Colon (tissue), 2 donors: ENCODE measurements at regions not wholly inside any gene's neighbourhood (a gene's known extent, or its start where the extent isn't known, plus 50 kb on each side); places are given as distances from the start of the nearest gene placed in this dataset.

ENCODE experiments used
- FAIRE-seq: peaks from 2 replicates; lab custom pipeline; 2012; peaks lifted over from hg19 to GRCh38; lab: Jason Lieb, UNC
- donor health status: control.
- donor health status: control.

DNA sequence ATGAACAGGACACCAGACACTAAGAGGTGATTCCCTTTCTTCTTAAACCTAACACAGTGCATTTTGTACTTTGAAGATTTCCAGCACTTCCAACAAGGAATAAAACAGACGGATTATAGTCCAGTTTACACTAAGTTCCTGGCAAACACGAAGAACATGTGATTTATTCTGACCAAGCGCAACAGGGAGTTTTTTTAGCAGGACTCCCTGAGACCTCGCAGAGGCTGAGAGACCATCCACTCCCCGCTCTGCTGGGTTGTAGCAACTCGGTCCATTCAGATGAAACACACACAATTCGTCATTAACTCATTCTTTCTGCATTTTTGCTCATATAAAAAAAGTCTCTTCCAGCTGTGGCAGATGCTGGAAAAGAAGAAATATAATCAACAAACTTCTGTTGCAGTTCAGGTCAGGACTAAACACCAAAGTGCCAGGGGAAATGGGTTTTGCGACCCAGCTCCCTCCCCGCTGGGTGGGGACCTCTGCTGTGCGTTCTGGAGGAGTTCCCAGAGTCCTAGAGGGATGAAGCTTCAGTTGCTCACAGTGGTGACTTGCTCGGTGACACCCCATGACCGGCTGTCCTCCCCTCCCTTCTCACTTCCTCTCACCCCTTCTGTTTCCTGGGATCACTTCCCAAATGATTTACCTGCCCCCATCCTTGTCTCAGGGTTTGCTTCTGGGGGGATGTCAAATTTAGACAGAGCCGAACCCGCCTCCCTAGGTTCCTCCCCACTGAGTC is 52.5 kb downstream of the KCNF1 start:
- no peak for FAIRE-seq

DNA sequence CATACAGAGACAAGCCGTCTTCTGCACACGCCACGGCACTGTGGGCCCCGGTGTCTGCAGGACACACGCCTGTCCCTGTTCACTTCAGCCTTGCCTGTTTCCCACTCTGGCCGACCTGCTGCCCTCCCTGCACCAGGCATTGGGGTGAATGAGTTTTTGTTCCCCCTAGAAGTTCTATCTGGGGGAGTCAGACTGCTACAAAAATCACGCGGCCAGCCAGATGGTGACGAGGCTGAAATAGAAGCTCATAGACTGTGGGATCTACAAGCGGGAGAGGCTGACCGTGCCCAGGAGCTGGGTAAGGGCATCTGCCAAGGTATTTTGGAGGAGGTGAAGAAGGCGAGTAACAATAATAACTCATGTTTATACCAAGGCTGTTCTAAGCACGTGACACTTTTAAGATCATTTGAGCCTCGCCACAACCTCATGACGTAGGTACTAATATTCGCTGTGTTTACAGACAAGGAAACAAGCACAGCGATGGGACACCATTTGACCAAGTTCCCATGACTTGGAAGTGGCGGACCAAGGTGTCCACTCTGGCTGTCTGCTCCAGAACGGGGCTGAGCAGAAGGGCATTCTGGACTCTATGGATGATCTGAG is 53.6 kb downstream of the KCNF1 start:
- no peak for FAIRE-seq

DNA sequence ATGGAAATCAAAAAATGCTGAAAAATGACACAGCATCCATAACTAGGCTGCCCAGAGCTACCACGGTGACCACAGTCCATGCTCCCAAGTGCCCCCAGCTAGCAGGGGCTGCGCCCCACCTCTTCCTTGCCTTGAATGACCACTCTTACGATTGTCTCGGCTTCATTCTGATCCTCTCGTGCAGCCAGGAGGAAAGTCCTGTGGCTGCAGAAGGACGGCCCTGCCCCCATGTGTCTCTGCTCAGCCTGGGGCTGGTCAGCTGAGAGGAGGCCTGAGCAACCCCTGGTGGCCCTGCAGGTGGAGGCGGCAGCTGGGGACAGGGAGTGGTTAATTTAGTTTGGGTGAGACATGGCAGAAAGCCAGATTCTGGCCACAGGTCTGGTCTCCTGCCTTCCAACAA is 54.3 kb downstream of the KCNF1 start:
- FAIRE-seq: no peak

DNA sequence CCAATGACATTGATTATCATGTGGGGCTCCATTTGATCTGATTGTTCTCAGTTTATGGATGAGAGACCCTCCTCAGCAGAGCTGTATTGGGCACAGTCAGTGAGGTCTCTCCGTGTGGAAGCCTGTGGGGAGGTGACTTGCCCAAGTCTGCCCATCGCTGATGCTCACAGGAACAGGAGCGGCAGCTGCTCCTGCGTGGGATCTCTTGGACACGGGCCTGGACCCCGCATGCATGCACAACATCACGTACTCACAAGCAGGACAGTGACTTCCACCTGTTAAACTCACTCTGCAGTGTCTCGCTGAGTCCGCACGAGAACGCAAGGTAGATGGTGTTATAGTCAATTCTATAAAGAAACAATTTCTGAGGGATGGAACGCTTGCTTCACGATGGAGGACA is 55.0 kb downstream of the KCNF1 start:
- FAIRE-seq: no peak

DNA sequence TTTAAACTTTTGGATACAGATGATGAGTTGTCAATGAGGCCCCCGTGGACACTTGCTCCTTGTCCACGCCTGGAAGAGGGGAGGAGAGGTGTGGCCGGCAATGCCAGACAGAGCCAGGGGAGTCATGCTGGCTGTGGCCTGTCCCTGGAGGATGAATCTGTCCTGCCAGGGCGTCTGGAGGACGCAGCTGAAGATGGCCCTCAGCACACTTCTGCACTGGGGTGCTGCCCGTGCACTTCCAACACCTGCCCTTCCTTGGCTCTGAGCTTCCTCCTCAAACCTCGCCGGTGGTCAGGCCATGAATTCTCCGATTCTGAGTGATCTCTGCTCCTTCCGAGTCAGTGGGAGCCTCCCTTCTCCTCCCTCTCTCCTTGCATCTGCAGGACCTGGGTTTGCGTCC is 56.4 kb downstream of the KCNF1 start:
- FAIRE-seq: no peak

DNA sequence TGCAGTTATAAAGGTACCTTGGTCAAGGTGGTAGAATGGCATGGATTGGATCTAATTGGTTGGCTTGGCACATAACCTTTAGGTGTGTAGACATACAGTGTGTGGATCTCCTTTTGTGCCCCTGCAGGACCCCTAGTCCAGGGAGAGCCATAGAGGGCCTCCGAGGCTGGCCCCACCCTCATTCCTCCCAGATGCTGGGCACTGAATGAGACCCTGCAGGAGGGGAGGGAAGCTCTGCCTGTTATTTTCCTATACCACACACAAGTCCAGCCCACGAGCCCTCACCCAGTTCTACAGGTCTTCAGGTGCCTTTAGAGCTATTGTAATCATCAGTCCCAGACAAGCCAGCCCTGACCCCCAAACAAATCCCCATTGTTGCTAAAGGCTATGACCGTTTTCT is 58.9 kb downstream of the KCNF1 start:
- no peak for FAIRE-seq

DNA sequence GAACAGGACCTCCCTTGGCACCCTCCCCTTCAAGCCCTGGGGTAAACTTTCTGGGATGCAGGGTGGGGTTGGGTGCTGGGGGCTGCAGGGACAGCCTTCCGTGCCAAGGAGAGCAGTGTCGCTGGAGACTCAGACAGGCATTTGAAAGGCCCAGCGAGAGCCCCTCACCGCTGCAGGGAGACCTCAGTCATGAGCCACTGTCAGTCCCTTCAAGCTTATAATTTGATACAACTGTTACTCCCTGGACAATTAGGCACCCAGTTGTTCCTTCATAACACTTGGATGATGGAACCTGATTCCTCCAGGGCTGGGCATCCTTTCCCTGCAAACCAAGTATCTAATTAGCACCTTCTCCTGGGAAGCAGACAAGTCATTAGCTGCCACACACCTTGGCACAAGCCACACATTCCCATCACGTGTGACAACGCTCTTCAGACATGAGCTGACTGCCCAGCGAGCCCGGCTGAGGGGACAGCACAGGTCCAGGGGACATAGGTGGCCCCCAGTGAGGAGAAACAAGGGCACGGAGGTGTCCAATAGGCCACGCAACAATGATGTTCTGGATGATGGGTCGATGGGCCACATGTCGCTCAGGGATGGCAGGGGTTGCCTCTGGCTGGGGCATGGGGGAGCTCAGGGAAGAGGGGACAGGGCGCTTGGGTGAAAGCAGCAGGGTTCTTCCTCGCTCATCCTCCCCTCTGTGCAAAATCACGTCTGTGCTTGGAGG is 59.6 kb downstream of the KCNF1 start:
- FAIRE-seq: no peak

DNA sequence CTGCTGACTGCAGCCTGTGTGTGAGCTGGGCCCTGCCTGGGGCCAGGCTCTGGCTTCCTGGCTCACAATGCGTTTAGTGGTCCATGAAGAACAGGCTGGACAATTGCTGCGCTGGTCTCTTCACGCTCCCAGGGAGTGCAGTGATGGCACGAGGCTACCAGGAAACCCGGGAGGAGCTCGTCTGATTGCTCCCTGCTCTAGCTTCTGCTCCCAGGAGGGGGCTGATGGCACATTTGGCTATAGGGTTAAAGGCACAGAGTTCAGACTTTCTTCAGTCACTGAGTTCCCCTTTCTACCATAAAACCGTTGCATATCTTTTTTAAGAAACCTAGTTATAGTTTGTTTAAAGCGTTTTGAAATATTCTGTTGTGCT is 60.1 kb downstream of the KCNF1 start:
- FAIRE-seq: no peak

DNA sequence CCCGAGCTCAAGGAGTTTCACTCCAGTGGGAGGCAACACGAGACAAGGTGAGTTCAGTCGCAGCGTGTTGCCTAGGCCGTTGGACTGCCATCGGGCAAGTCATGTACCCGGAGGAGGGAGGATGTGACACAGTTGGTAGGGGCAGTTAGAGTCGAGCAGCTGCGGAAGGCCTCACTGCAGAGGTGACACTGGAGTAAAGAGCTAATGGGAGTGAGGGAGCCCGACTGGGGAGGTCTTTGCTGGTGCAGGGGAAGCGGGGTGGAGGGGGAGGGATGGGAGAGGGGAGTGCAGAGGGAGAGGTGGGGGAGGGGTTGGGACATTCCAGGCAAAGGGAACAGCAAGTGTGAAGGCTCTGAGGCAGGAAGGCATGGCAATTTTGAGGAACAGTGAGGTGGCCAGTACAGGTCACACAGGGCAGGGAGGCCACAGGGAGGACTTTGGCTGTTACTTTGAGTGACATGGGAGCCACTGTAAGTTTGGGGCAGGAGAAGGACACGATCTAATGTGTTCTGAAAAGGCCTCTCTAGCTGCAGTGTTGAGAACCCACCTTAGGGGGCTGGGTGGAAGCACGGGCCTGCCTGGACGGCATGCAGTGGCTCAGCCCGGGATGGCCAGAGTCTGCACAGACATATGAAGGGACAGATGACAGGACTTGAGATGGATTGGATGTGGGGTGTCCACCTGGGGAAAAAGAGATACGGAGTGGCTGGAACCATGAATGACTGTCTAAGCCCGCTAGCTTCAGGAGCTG is 61.1 kb downstream of the KCNF1 start:
- FAIRE-seq: no peak

DNA sequence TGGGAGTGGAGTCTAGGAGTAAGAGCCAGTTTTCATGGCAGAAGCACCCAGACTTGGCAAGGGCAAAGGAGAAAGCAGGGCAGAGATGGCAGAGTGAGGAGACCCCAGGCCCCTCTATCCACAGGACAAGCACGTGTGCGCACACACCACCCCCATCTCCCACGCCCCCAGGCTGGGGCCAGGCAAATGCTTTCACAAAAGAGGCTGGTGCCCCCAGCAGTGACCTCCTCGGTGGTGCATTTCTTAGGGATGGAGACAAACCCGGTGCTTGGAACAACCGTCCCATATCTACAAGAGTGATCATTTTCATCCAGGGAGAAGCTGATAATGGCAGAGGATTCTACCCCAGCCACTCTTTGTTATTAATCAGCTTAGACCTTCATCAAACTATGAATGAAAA is 62.0 kb downstream of the KCNF1 start:
- no peak for FAIRE-seq

DNA sequence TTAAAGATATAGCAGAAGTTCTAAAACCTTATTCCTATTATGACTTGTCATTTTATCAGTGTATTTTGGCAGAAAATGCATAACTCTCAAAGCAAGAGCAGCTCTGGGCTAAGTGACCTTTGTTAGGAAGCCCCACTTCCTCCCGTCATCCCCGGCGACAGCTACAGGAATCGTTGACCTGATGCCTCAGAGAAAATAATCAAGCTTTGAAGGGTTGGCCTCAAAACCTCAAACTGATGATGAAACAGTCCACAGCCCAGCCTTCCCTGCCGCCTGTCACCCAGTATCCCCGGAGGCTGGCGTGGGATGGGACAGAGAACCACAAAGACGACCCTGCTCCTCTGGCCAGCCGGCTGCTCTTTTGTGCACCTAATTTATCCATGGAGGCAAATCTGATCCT is 65.3 kb downstream of the KCNF1 start:
- no peak for FAIRE-seq

DNA sequence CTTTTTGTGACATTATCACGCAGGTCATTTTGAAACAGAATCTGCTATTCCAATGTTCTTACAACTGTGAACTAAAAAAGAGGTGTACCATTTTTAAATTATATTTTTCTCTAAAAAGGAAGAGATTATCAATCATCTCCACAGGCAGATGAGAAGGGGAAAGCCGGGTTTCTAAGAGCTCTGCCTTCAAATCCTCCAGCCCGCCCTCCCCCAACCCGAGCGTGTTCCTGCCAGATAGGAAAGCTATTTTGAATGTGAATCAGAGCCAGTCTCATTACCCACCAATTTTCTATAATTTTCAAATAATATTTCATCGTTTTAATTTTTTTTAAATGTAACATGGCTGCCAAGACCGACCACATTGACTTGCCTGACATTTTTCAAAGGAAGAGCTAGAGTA is 65.9 kb downstream of the KCNF1 start:
- no peak for FAIRE-seq

DNA sequence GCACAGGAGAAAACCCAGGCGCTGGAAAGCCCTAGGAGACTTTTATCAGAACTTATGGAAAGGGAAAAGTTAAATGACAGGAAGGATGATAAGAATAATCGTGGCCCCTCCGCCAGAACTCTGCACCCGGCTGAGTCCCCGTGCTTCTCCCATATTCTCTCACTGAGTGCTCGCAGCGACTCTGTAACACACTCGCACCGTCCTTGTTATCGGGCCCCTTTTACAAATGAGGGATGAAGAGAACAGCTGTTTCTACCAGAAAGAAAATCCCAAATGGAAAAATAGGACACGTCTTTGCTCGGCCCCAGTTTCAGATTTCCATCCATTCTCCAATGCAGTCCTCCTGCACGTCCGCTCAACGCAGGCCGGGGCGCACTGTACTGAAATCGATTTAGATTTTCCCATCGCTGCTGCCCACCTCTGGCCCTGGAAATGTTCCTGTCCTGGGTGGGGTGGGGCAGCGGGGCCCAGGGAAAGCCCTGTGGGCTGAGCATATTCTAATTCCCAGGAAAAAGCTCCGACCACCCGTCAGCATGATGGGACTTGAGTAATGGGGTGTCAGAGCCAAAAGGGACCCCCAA is 66.4 kb downstream of the KCNF1 start:
- no peak for FAIRE-seq

DNA sequence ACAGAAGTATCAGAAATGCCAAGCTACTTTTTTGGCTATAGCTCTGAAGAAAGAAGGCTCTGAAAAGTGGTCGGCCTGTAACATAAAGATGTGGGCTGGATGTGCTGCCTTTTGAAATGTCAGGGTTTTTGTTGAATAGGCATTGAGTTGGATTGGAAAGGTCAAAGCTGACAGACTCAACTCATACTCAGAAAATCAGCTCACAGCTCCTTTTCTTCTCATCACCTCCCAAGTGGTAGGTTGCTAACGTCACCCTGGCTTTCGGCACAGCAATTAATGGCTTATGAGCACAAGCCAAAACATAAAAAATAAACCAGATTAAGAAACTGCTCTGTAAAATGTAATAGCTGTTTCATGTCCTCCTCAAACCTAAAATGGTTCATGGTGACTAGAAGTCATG is 68.3 kb downstream of the KCNF1 start:
- no peak for FAIRE-seq

DNA sequence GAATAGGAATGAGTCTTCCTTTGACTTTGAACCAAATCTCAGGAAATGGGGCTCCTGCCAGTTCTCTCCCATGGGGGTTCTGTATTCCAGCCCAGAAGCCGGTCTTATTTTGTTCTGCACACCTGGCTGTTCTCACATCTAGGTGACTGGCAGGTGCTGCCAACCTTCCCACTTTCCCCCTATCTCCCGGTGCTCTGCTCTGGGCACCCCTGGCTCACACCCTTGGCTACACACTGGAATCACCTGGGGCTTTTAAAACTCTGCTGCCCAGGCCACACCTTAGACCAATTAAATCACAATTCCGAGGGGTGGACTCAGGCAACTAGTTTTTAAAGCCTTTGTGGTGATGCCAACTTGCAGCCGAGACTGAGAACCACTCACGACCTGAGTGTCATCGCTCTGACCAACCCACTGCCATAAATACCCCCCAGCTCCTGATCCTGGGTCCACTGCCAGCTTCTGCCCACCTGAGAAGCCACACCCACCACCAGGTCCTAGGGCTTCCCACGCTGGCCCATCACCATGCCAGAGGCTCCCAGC is 69.2 kb downstream of the KCNF1 start:
- no peak for FAIRE-seq

DNA sequence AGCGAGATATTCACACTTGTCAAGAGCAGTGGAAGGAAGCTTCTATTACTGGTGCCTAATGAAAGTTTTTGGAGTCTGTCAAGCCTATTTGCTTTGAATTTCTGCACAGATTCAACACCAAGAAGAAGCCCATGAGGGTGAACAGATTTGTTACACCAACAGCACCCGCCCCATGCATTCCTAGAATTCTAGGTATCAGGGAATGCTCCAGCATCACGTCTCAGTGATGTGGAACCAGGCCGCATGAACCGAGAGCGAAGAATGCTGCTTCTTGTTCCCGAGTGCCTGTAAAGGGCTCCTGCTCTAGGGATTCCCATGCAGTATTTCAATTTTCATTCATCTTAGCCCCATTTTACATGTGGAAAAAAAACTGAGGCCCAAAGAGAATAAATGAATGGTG is 69.7 kb downstream of the KCNF1 start:
- no peak for FAIRE-seq

DNA sequence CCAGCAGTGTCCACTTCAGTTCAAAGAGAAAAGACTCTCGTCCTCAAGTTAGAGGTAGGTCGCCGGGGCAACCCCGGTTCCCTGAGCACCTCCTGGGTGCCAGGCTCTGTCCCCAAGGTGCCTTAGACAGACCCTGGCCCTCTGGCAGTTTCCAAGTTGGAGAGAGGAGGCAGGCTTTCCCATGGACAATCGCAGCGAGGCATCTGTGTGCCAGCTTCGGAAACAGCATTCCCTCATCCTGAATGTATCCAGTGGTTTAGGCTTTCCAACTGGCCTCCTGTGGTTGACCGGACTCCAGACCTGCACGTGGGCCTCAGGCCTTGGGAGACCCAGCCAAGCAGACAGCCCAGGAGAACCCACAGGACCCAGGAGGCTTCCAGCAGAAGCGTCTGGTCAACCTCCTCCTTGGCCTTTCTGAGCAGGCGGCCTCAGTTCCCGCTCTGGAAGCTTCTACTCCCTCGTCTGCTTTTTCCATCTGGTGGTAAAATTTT is 70.3 kb downstream of the KCNF1 start:
- no peak for FAIRE-seq

DNA sequence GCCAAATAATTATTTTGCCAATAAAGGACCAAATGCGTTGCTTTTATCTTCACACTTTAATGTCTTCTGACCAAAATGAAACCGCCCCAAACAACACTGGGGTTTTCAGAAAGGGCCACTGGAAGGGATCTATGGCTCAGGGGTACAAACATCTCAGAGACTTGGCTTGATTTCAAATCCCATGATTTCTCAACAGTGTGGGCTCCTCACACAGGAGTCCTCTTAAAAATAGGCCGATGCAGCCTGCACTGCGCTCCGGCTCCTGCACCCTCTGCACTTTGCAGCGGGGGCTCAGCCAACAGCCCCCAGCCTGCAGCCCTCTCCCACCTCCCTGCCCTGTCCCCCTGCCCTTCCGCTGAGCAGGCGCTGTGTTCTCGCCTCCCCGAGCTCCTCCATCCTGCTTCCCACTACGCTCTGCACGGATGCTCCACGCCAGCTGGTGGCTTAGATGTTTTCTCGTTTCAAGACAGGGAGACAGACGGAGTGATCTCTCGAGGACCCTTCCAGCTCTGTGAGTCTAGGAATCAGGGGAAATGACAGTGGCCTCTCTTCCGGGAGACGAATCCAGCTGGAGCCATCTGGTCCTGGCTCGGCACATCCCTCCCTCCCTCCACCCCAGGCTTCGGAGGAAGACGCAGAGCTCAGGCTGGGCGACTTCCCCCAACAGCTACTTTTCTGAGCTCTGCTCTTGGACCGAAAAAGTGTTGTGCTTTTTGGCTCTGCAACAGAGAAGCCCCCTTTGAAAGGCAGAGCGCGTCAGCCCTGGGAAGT is 71.4 kb downstream of the KCNF1 start:
- no peak for FAIRE-seq

DNA sequence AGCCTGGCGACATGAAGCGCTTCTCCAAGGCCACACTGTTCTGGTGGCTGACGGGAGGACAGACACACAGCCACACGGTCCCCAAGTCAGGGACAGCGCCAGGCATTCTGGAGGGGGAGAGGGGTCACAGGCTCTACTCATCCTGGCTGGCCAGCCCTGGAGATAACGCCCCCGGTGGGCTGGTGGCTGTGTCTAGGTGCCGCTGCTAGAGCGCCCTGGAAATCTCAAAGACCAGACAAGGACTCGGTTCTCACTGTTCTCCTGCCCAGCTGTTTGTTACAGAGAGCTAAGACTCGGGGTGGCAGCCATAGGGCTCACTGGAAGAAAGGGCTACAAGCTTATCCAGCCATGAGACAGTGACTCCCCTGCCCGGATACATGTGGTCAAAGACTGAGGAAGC is 72.0 kb downstream of the KCNF1 start:
- no peak for FAIRE-seq

DNA sequence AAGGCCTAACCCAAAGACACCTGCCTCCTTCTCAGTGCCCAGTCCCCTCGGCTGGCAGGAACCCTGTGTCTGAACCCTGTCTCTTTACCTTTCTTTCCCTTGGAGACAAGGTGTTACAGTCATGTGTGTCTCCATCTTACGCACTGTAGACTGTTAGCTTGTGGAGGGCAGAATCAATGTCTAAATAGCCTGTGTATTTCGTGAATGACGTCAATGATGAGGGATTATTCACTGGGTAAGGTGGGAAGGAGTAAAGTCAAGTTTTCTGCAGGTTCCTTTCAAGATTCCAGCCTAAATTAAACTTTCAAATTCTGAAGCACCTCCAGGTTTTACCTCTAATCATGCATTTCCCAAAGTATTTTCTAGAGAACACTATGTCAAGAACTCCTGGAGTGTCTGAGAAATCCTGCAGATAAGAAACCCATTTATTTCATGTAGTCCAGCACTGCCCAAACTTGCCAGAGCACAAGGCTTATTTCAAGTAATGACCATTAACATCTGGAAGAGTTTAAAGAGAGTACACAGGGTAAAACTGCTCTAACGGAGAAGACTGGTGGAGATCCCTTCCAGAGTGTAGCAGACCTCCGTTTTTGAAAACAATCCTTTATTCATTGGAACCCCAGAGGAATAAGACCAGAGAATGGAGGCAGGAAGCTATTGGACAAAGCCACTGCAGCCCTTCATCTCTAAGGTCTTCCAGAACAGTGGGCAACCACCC is 72.8 kb downstream of the KCNF1 start:
- no peak for FAIRE-seq

DNA sequence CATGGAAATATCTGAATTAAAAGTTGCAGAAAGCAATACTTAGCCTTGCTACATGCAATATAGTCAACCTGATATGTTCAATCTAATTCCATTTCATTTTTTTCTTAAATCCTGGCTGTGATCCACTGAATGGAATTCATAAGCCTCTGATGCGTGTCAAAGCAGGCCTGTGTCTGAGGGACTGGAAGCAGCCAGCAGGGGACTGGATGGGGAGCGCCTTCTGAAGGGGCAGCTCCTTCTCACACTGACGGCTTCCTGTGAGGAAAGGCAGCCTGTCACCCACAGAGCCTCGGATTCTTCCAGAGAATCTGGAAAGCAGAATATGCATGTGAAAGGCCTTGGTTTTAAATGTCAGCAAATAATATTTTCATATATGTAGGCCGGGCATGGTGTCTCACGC is 73.5 kb downstream of the KCNF1 start:
- FAIRE-seq: no peak
